OCI-LY7 (cell line): ENCODE measurements at regions not wholly inside any gene's neighbourhood (a gene's known extent, or its start where the extent isn't known, plus 50 kb on each side); places are given as distances from the start of the nearest gene placed in this dataset.

Experiments
- BruUV-seq: library from RNA; stranded (reverse); fragments of 400-500 nt; replicated peaks from 2 replicates; lab custom pipeline; 2021; lab: Mats Ljungman, UMichigan
- CTCF ChIA-PET: fragments of 300-600 bp; sonication (Branson Sonifier 250); formaldehyde crosslinking; loops from one replicate; lab custom pipeline; 2022; ENCODE audit warnings: antibody characterized with exemption; ENCODE audit not compliant: unreplicated experiment; lab: Charles Lee
- POLR2A ChIA-PET: fragments of 300-600 bp; sonication (Branson Sonifier 250); formaldehyde crosslinking; loops from one replicate; lab custom pipeline; 2022; ENCODE audit warnings: antibody characterized with exemption; lab: Charles Lee
- DNase-seq: peaks from one replicate; pipeline ENCODE4 v3.0.0-alpha.2; 2015; ENCODE audit warnings: low spot score
- H2AFZ ChIP-seq: fragments of 200-600 bp; sonication (generic), shearing (Covaris generic); 2 replicates; pipeline ENCODE4 v1.6.1; 2014; ENCODE audit warnings: mild to moderate bottlenecking, antibody characterized with exemption, low read length, moderate library complexity
- H3K27ac ChIP-seq: fragments of 200-600 bp; sonication (generic); 2 replicates; pipeline ENCODE4 v1.5.1; 2014; ENCODE audit warnings: mixed run types, low read depth, mild to moderate bottlenecking, moderate library complexity, low read length, inconsistent platforms; ENCODE audit not compliant: poor library complexity, severe bottlenecking
- H3K36me3 ChIP-seq: fragments of 200-600 bp; sonication (generic); 2 replicates; pipeline ENCODE4 v1.6.1; 2014; ENCODE audit warnings: mild to moderate bottlenecking, antibody characterized with exemption, low read length, moderate library complexity, mixed read lengths; ENCODE audit not compliant: insufficient read depth
- H3K4me1 ChIP-seq: fragments of 200-600 bp; sonication (generic); 2 replicates; pipeline ENCODE4 v1.5.1; 2014; ENCODE audit warnings: mild to moderate bottlenecking, low read length; ENCODE audit not compliant: insufficient read depth, poor library complexity, severe bottlenecking
- H3K4me2 ChIP-seq: fragments of 200-600 bp; sonication (generic); 2 replicates; pipeline ENCODE4 v1.6.1; 2014; ENCODE audit warnings: mild to moderate bottlenecking, low read length
- H3K4me3 ChIP-seq: fragments of 200-600 bp; sonication (generic); 2 replicates; pipeline ENCODE4 v1.5.1; 2014; ENCODE audit warnings: mild to moderate bottlenecking, low read depth, low read length; ENCODE audit not compliant: poor library complexity, severe bottlenecking
- H3K79me2 ChIP-seq: fragments of 200-600 bp; sonication (generic); 2 replicates; pipeline ENCODE4 v1.6.1; 2016; ENCODE audit warnings: low read depth, mild to moderate bottlenecking, low read length, moderate library complexity, mixed read lengths; ENCODE audit not compliant: insufficient read depth
- H3K9me2 ChIP-seq: fragments of 200-600 bp; sonication (generic); 2 replicates; pipeline ENCODE4 v1.6.1; 2016; ENCODE audit warnings: mild to moderate bottlenecking, low read length, mixed read lengths; ENCODE audit not compliant: insufficient read depth
- H3K9me3 ChIP-seq: fragments of 200-600 bp; sonication (generic); 2 replicates; pipeline ENCODE4 v1.6.1; 2014; ENCODE audit warnings: mild to moderate bottlenecking, mixed run types, low read length, mixed read lengths
- H4K20me1 ChIP-seq: fragments of 200-600 bp; sonication (generic); 2 replicates; pipeline ENCODE4 v1.6.1; 2014; ENCODE audit warnings: mild to moderate bottlenecking, antibody characterized with exemption, low read length, moderate library complexity, mixed read lengths; ENCODE audit not compliant: insufficient read depth
- CTCF ChIP-seq: fragments of 200-600 bp; sonication (generic); conservative IDR thresholded peaks from 2 replicates; pipeline ENCODE4 v1.5.1; 2014; ENCODE audit warnings: mild to moderate bottlenecking, antibody characterized with exemption, low read length, moderate library complexity, mixed read lengths
- EZH2phosphoT487 ChIP-seq: fragments of 200-600 bp; sonication (generic); IDR thresholded peaks from 2 replicates; pipeline ENCODE4 v1.6.1; 2018; ENCODE audit warnings: low read depth, borderline replicate concordance, mild to moderate bottlenecking, mixed run types, antibody characterized with exemption, low read length, moderate library complexity, mixed read lengths
- intact Hi-C: fragments of 100-400 bp; cut with micrococcal nuclease; formaldehyde crosslinking; loops from one replicate; pipeline ENCODE4 v1.10.0; 2022; ENCODE audit not compliant: unreplicated experiment

- no TSS peak for BruUV-seq
- Histone ChIP-seq H3K4me2 (no peak overlapping the region), H3K4me1 (no peaks in the 10 kb centered on the region), H3K9me3 (no peaks in the 10 kb centered on the region), H4K20me1 (no peaks in the 10 kb centered on the region), H3K36me3 (no peaks in the 10 kb centered on the region), H3K4me3 (no peak overlapping the region), H3K9me2 (no peaks in the 10 kb centered on the region), H3K79me2 (no peaks in the 10 kb centered on the region), H2AFZ (no peak overlapping the region), H3K27ac (no peak overlapping the region)
- ChIA-PET CTCF (no interaction called here), POLR2A (no interaction called here)
- no peak for DNase-seq
- TF ChIP-seq EZH2phosphoT487: no peak
- no peak for TF ChIP-seq CTCF
- intact Hi-C loops: no loop called here
Observed at GRCh38 chr2:4976407-4976806, 715.8 kb upstream of the SOX11 start.

DNA sequence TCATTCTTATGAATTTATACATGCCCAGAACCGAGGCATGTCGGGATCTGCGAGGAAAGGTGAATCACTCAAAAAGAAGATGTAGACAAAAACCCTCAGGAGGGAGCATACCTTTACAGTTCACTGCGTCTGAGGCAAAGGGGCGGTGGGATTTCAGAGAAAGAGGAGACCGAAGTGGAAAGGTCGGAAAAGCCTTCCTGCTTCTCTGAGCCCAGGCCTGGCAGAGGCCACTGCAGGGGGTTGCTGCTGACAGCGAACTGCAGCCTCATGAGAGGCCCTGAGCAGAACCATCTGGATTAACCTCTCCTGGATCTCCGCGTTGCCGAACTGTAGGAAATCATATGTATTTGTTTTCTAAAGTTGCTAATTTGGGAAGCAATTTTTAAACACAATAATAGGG lies 713.1 kb upstream of the SOX11 start:
- Histone ChIP-seq H3K9me3 (no peaks in the 10 kb centered on the region), H3K79me2 (no peaks in the 10 kb centered on the region), H3K9me2 (no peaks in the 10 kb centered on the region), H3K4me1 (no peaks in the 10 kb centered on the region), H4K20me1 (no peaks in the 10 kb centered on the region), H3K4me3 (no peak overlapping the region), H2AFZ (no peak overlapping the region), H3K36me3 (no peaks in the 10 kb centered on the region), H3K4me2 (no peak overlapping the region), H3K27ac (no peak overlapping the region)
- TF ChIP-seq EZH2phosphoT487: no peak
- TF ChIP-seq CTCF: no peak
- ChIA-PET CTCF (no interaction called here), POLR2A (no interaction called here)
- DNase-seq: no peak
- intact Hi-C loops: no loop called here
- no TSS peak for BruUV-seq

DNA sequence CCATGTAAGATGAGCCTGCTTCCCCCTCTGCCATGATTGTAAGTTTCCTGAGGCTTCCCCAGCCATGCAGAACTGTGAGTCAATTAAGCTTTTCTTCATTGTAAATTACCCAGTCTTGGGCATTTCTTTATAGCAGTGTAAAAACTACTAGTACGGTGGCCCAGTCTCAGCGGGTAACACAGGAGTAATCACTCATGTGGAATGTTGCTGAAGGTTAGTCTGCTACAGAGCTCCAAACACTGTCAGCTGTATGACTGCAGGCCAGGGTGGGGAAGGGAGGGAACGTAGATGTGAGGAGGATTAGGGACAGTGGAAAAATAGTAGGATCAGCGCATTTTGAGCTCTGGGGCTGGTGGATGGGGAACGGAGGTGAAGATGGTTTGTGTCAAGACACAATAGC lies 711.2 kb upstream of the SOX11 start:
- Histone ChIP-seq H3K4me2 (no peak overlapping the region), H3K36me3 (no peaks in the 10 kb centered on the region), H3K4me3 (no peak overlapping the region), H3K27ac (no peak overlapping the region), H3K79me2 (no peaks in the 10 kb centered on the region), H3K9me2 (no peaks in the 10 kb centered on the region), H3K4me1 (no peaks in the 10 kb centered on the region), H3K9me3 (no peaks in the 10 kb centered on the region), H4K20me1 (no peaks in the 10 kb centered on the region), H2AFZ (no peak overlapping the region)
- TF ChIP-seq EZH2phosphoT487: no peak
- TF ChIP-seq CTCF: no peak
- intact Hi-C loops: no loop called here
- ChIA-PET CTCF (interaction anchor here (0.6 kb wide), 1 partner anchor 1082 kb away, joined by 3 read pairs; no protein-coding TSS in a partner anchor), POLR2A (no interaction called here)
- no peak for DNase-seq
- BruUV-seq: no TSS peak
